Fibroblast of skin of back (primary cell): ENCODE measurements at regions not wholly inside any gene's neighbourhood (a gene's known extent, or its start where the extent isn't known, plus 50 kb on each side); places are given as distances from the start of the nearest gene placed in this dataset.
"Not testable (repeated sequence)": the region's sequence is repeated elsewhere in the genome, so short reads cannot be mapped to it uniquely, and the experiment has no call there.

Experiments used
- DNase-seq: peaks from one replicate; pipeline ENCODE4 v3.0.0-alpha.2; 2013

GRCh38 chr5:82639393-82640144 lies 361.4 kb upstream of the RPS23 start:
- no peak for DNase-seq

GRCh38 chr5:82636591-82636990 lies 358.4 kb upstream of the RPS23 start:
- DNase-seq = no peak

GRCh38 chr5:82635561-82636288 lies 357.6 kb upstream of the RPS23 start:
- DNase-seq = peak; percentile 80

- DNase-seq = peak; percentile 33
Observed at GRCh38 chr5:82628364-82628910, 350.3 kb upstream of the RPS23 start.

- DNase-seq = not testable (repeated sequence)
Observed at GRCh38 chr5:82626905-82627591, 348.9 kb upstream of the RPS23 start.

- not testable (repeated sequence) for DNase-seq
Observed at GRCh38 chr5:82626012-82626411, 347.9 kb upstream of the RPS23 start.

- no peak for DNase-seq
Observed at GRCh38 chr5:82624062-82624461, 345.9 kb upstream of the RPS23 start.

GRCh38 chr5:82622711-82623514 lies 344.8 kb upstream of the RPS23 start:
- DNase-seq = no peak

GRCh38 chr5:82622205-82622604 lies 344.1 kb upstream of the RPS23 start:
- no peak for DNase-seq

GRCh38 chr5:82620957-82621600 lies 342.9 kb upstream of the RPS23 start:
- DNase-seq = no peak

- DNase-seq = no peak
Observed at GRCh38 chr5:82619097-82619496, 340.9 kb upstream of the RPS23 start.

- no peak for DNase-seq
Observed at GRCh38 chr5:82614706-82615105, 336.6 kb upstream of the RPS23 start.

GRCh38 chr5:82613891-82614290 lies 335.7 kb upstream of the RPS23 start:
- peak; percentile 52 for DNase-seq

- DNase-seq = no peak
Observed at GRCh38 chr5:82610686-82611085, 332.5 kb upstream of the RPS23 start.

- no peak for DNase-seq
Observed at GRCh38 chr5:82605441-82605973, 327.4 kb upstream of the RPS23 start.

GRCh38 chr5:82603033-82603987 lies 325.2 kb upstream of the RPS23 start:
- no peak for DNase-seq

GRCh38 chr5:82601861-82602260 lies 323.7 kb upstream of the RPS23 start:
- DNase-seq = no peak

GRCh38 chr5:82601077-82601476 lies 322.9 kb upstream of the RPS23 start:
- DNase-seq = no peak

GRCh38 chr5:82599692-82600091 lies 321.5 kb upstream of the RPS23 start:
- peak; percentile 11 for DNase-seq

GRCh38 chr5:82599030-82599429 lies 320.9 kb upstream of the RPS23 start:
- no peak for DNase-seq
